Esophagus muscularis mucosa (tissue), 4 donors: ENCODE measurements at regions not wholly inside any gene's neighbourhood (a gene's known extent, or its start where the extent isn't known, plus 50 kb on each side); places are given as distances from the start of the nearest gene placed in this dataset.

Experiments used
- DNase-seq: peaks from one replicate; pipeline ENCODE4 v3.0.0-alpha.2; 2017; ENCODE audit errors: extremely low spot score
- H3K27ac ChIP-seq, 4 donors: fragments of 200-600 bp; sonication (generic); replicated peaks in 1 of 4; 1 replicate in 3 of 4; 2 replicates in 1 of 4; pipeline ENCODE4 v1.5.1; 2016 to 2019; ENCODE audit warnings: mild to moderate bottlenecking in 1 of 4
- H3K27me3 ChIP-seq, 4 donors: fragments of 200-600 bp; sonication (generic); one replicate each; pipeline versions ENCODE4 v1.5.1 to v1.6.0; 2016 to 2019
- H3K36me3 ChIP-seq, 4 donors: fragments of 200-600 bp; sonication (generic); one replicate each; pipeline ENCODE4 v1.5.1; 2016 to 2019
- H3K4me1 ChIP-seq, 4 donors: fragments of 200-600 bp; sonication (generic); one replicate each; pipeline ENCODE4 v1.5.1; 2016 to 2019
- H3K4me3 ChIP-seq, 4 donors: fragments of 200-600 bp; sonication (generic); 1 replicate in 2 of 4; 2 replicates in 2 of 4; pipeline ENCODE4 v1.5.1; 2016 to 2019; ENCODE audit warnings: mild to moderate bottlenecking in 4 of 4, moderate library complexity in 1 of 4
- H3K9me3 ChIP-seq, 4 donors: fragments of 200-600 bp; sonication (generic); 1 replicate in 3 of 4; 2 replicates in 1 of 4; pipeline ENCODE4 v1.5.1; 2016 to 2019
- CTCF ChIP-seq, 3 experiments: fragments of 200-600 bp in 2 of 3; fragments of 450-650 bp in 1 of 3; sonication (generic) in 2 of 3; IDR thresholded peaks; one replicate each; pipeline ENCODE4 v1.5.1; 2017 to 2019; ENCODE audit warnings: antibody characterized with exemption in 3 of 3, mild to moderate bottlenecking in 2 of 3, moderate library complexity in 1 of 3
- EP300 ChIP-seq: sonication (generic); formaldehyde crosslinking; IDR thresholded peaks from one replicate; pipeline ENCODE4 v1.6.1; 2017; ENCODE audit warnings: antibody characterized with exemption
- POLR2A ChIP-seq: fragments of 450-650 bp; IDR thresholded peaks from one replicate; pipeline ENCODE4 v1.6.1; 2017; ENCODE audit warnings: antibody characterized with exemption, moderate library complexity, mild to moderate bottlenecking, low read depth
- POLR2AphosphoS5 ChIP-seq, 2 donors: sonication (generic); formaldehyde crosslinking; IDR thresholded peaks; one replicate each; pipeline ENCODE4 v1.6.1; 2017; ENCODE audit warnings: antibody characterized with exemption in 2 of 2
- WGBS: methylation state at CpG from one replicate; pipeline ENCODE4 v1.1.5; 2018; 5-methylcytosine and 5-hydroxymethylcytosine counted together
- intact Hi-C: fragments of 100-400 bp; cut with DNase I; formaldehyde crosslinking; loops from one replicate; pipeline ENCODE4 v1.15.1; 2023

DNA sequence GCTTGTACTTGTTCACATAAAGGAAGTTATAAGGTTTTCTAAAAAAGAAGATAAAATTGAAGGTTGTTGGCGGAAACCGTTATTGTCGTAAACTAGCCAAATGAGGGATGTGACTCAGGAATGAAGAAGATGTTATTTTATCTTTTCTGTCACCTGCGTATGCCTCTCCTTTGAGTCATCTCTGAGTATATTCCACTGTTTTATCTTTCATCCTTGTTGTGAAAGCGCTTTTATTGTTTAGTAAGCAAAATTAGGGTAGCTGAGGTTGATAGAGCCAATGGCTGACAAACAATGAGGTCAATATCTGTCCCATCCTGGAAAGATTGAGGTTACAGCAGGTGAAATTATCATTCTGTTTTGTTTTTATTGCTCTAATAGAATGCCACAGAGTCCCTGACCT is 105.0 kb downstream of the TUSC1 start:
- H3K9me3 ChIP-seq = no peaks in the 10 kb centered on the region
- H3K27ac ChIP-seq = no peak overlapping the region
- H3K4me1 ChIP-seq = no peaks in the 10 kb centered on the region
- WGBS = 93% methylated on average over 5 of the region's 5 CpGs
- no peak for DNase-seq
- intact Hi-C loops = no loop called here
- TF ChIP-seq POLR2A (no peak), CTCF (IDR thresholded peaks at IDR 0.05) (no peak), POLR2AphosphoS5 (IDR thresholded peaks at IDR 0.05) (no peak), EP300 (no peak)
- H3K27me3 ChIP-seq = no peaks in the 10 kb centered on the region
- no peaks in the 10 kb centered on the region for H3K36me3 ChIP-seq
- H3K4me3 ChIP-seq = no peak overlapping the region

- intact Hi-C loops = no loop called here
- DNase-seq = no peak
- Histone ChIP-seq H3K4me1 (no peaks in the 10 kb centered on the region), H3K36me3 (no peaks in the 10 kb centered on the region), H3K9me3 (no peaks in the 10 kb centered on the region), H3K4me3 (no peak overlapping the region), H3K27me3 (no peaks in the 10 kb centered on the region), H3K27ac (no peak overlapping the region)
- no peak for TF ChIP-seq CTCF (IDR thresholded peaks at IDR 0.05)
- no peak for TF ChIP-seq POLR2AphosphoS5 (IDR thresholded peaks at IDR 0.05)
- no peak for TF ChIP-seq EP300
- TF ChIP-seq POLR2A = no peak
- 85% methylated on average over 2 of the region's 2 CpGs for WGBS
Observed at GRCh38 chr9:25571491-25571890, 106.8 kb downstream of the TUSC1 start.

DNA sequence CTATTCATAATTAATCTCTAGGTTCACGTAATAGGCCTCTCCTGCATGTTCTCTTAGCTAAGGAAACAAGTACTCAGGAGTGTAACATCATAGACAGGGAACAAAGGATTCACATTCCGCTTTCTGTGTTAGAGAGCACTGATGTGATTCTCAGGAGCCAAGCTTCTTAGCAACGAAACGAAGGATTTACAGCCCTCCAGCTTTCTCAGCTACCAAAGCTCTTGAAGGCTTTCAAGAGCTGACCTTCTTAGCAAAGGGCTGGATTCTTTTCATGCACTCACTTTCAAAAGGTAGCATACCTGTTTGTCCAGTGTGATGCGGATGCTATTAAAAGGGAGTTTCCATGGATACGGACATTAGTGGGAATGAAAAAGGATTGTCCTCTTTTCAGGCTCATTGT is 107.4 kb downstream of the TUSC1 start:
- H3K36me3 ChIP-seq = no peaks in the 10 kb centered on the region
- H3K27me3 ChIP-seq = no peaks in the 10 kb centered on the region
- H3K4me1 ChIP-seq = no peaks in the 10 kb centered on the region
- 85% methylated on average over 6 of the region's 6 CpGs for WGBS
- H3K4me3 ChIP-seq = no peak overlapping the region
- intact Hi-C loops = no loop called here
- TF ChIP-seq POLR2A (no peak), EP300 (no peak), CTCF (IDR thresholded peaks at IDR 0.05) (no peak), POLR2AphosphoS5 (IDR thresholded peaks at IDR 0.05) (no peak)
- DNase-seq = no peak
- H3K9me3 ChIP-seq = no peaks in the 10 kb centered on the region
- no peak overlapping the region for H3K27ac ChIP-seq

- Histone ChIP-seq H3K36me3 (no peaks in the 10 kb centered on the region), H3K9me3 (no peaks in the 10 kb centered on the region), H3K27ac (no peak overlapping the region), H3K4me1 (no peaks in the 10 kb centered on the region), H3K4me3 (no peak overlapping the region), H3K27me3 (no peaks in the 10 kb centered on the region)
- 84% methylated on average over 2 of the region's 2 CpGs for WGBS
- DNase-seq = no peak
- intact Hi-C loops = no loop called here
- TF ChIP-seq POLR2A = no peak
- no peak for TF ChIP-seq POLR2AphosphoS5 (IDR thresholded peaks at IDR 0.05)
- no peak for TF ChIP-seq EP300
- no peak for TF ChIP-seq CTCF (IDR thresholded peaks at IDR 0.05)
Observed at GRCh38 chr9:25562101-25562500, 116.1 kb downstream of the TUSC1 start.

GRCh38 chr9:25557645-25558300 is 120.5 kb downstream of the TUSC1 start:
- no peaks in the 10 kb centered on the region for H3K27me3 ChIP-seq
- H3K4me3 ChIP-seq = no peak overlapping the region
- WGBS = 62% methylated on average over 6 of the region's 6 CpGs
- H3K36me3 ChIP-seq = no peaks in the 10 kb centered on the region
- no peak for DNase-seq
- intact Hi-C loops = no loop called here
- no peaks in the 10 kb centered on the region for H3K4me1 ChIP-seq
- TF ChIP-seq POLR2AphosphoS5 (IDR thresholded peaks at IDR 0.05) = no peak
- no peak for TF ChIP-seq EP300
- no peak for TF ChIP-seq CTCF (IDR thresholded peaks at IDR 0.05)
- no peak for TF ChIP-seq POLR2A
- H3K27ac ChIP-seq = no peak overlapping the region
- no peaks in the 10 kb centered on the region for H3K9me3 ChIP-seq
